Activated naive CD8-positive, alpha-beta T cell treated with anti-CD3 and anti-CD28 coated beads, Interleukin-2, amount 10 ng/mL, durations not matched to agents 7 days and 5 days (primary cell): ENCODE measurements at regions not wholly inside any gene's neighbourhood (a gene's known extent, or its start where the extent isn't known, plus 50 kb on each side); places are given as distances from the start of the nearest gene placed in this dataset.

Experiments used
- ATAC-seq: fragments of 150-1000 bp; cut with Tn5 transposase; one replicate; pipeline ENCODE4 v1.10.0; 2021; ENCODE audit warnings: low read depth, moderate library complexity
- POLR2A ChIA-PET: fragments of 350-600 bp; sonication (Branson Sonifier 250); formaldehyde crosslinking; loops from one replicate; lab custom pipeline; 2021; ENCODE audit warnings: antibody characterized with exemption; lab: Charles Lee
- DNase-seq: peaks from one replicate; pipeline ENCODE4 v3.0.0; 2021
- H3K27ac Mint-ChIP-seq: one replicate; pipeline ENCODE4 v1.8.0; 2022; ENCODE audit warnings: mild to moderate bottlenecking, mixed read lengths
- H3K27me3 Mint-ChIP-seq: one replicate; pipeline ENCODE4 v1.8.0; 2022; ENCODE audit warnings: mild to moderate bottlenecking, moderate library complexity, mixed read lengths
- H3K36me3 Mint-ChIP-seq: one replicate; pipeline ENCODE4 v1.8.0; 2021; ENCODE audit warnings: mild to moderate bottlenecking, mixed read lengths
- H3K4me1 Mint-ChIP-seq: one replicate; pipeline ENCODE4 v1.8.0; 2021; ENCODE audit warnings: mixed read lengths
- H3K4me3 Mint-ChIP-seq: one replicate; pipeline ENCODE4 v1.8.0; 2022; ENCODE audit warnings: mild to moderate bottlenecking, moderate library complexity, mixed read lengths
- H3K9me3 Mint-ChIP-seq: one replicate; pipeline ENCODE4 v1.8.0; 2021; ENCODE audit warnings: mixed read lengths

GRCh38 chr20:39524371-39524911 is 562.3 kb downstream of the DHX35 start:
- H3K4me1 Mint-ChIP-seq = no peaks in the 10 kb centered on the region
- ATAC-seq = no peak
- no peak overlapping the region for H3K27ac Mint-ChIP-seq
- H3K36me3 Mint-ChIP-seq = no peaks in the 10 kb centered on the region
- no peaks in the 10 kb centered on the region for H3K9me3 Mint-ChIP-seq
- H3K4me3 Mint-ChIP-seq = no peak overlapping the region
- no peaks in the 10 kb centered on the region for H3K27me3 Mint-ChIP-seq
- POLR2A ChIA-PET = no interaction called here
- no peak for DNase-seq

- Mint-ChIP-seq H3K27ac (no peak overlapping the region), H3K9me3 (no peaks in the 10 kb centered on the region), H3K27me3 (no peaks in the 10 kb centered on the region), H3K4me3 (no peak overlapping the region), H3K36me3 (no peaks in the 10 kb centered on the region), H3K4me1 (no peaks in the 10 kb centered on the region)
- no peak for DNase-seq
- POLR2A ChIA-PET = no interaction called here
- no peak for ATAC-seq
These were observed 561.3 kb downstream of the DHX35 start for GRCh38 chr20:39523405-39523804.

- no peak overlapping the region for H3K27ac Mint-ChIP-seq
- no peak for ATAC-seq
These were observed 556.5 kb downstream of the DHX35 start for GRCh38 chr20:39518654-39519053.

GRCh38 chr20:39516964-39517363 is 554.8 kb downstream of the DHX35 start:
- POLR2A ChIA-PET = no interaction called here
- no peak for DNase-seq

More at GRCh38 chr20:39518654-39519053, 556.5 kb downstream of the DHX35 start:
- H3K4me1 Mint-ChIP-seq = no peaks in the 10 kb centered on the region
- H3K36me3 Mint-ChIP-seq = no peaks in the 10 kb centered on the region
- H3K9me3 Mint-ChIP-seq = peaks cover 3% of the 10 kb centered on the region
- peaks cover 2% of the 10 kb centered on the region for H3K27me3 Mint-ChIP-seq
- no peak for DNase-seq
- H3K4me3 Mint-ChIP-seq = no peak overlapping the region
- POLR2A ChIA-PET = no interaction called here

GRCh38 chr20:39504710-39505094 is 542.6 kb downstream of the DHX35 start:
- H3K4me3 Mint-ChIP-seq = no peak overlapping the region
- no peak overlapping the region for H3K27ac Mint-ChIP-seq
- H3K27me3 Mint-ChIP-seq = peaks cover 1% of the 10 kb centered on the region
- POLR2A ChIA-PET = no interaction called here
- no peaks in the 10 kb centered on the region for H3K4me1 Mint-ChIP-seq
- no peak for ATAC-seq
- H3K9me3 Mint-ChIP-seq = no peaks in the 10 kb centered on the region
- H3K36me3 Mint-ChIP-seq = no peaks in the 10 kb centered on the region
- no peak for DNase-seq

More at GRCh38 chr20:39516964-39517363, 554.8 kb downstream of the DHX35 start:
- Mint-ChIP-seq H3K27me3 (peaks cover 2% of the 10 kb centered on the region), H3K4me3 (no peak overlapping the region), H3K4me1 (no peaks in the 10 kb centered on the region), H3K9me3 (peaks cover 3% of the 10 kb centered on the region), H3K36me3 (no peaks in the 10 kb centered on the region), H3K27ac (no peak overlapping the region)
- no peak for ATAC-seq

GRCh38 chr20:39503902-39504709 is 542.0 kb downstream of the DHX35 start:
- peaks cover 1% of the 10 kb centered on the region for H3K27me3 Mint-ChIP-seq
- no peaks in the 10 kb centered on the region for H3K36me3 Mint-ChIP-seq
- no peak for ATAC-seq

GRCh38 chr20:39492223-39492797 is 530.2 kb downstream of the DHX35 start:
- POLR2A ChIA-PET = no interaction called here
- Mint-ChIP-seq H3K9me3 (peaks cover 4% of the 10 kb centered on the region), H3K27ac (no peak overlapping the region), H3K27me3 (no peaks in the 10 kb centered on the region), H3K36me3 (no peaks in the 10 kb centered on the region), H3K4me1 (no peaks in the 10 kb centered on the region), H3K4me3 (no peak overlapping the region)
- no peak for DNase-seq
- no peak for ATAC-seq

More at GRCh38 chr20:39503902-39504709, 542.0 kb downstream of the DHX35 start:
- no peak overlapping the region for H3K4me3 Mint-ChIP-seq
- no peaks in the 10 kb centered on the region for H3K9me3 Mint-ChIP-seq
- DNase-seq = no peak
- no peak overlapping the region for H3K27ac Mint-ChIP-seq
- H3K4me1 Mint-ChIP-seq = no peaks in the 10 kb centered on the region
- POLR2A ChIA-PET = no interaction called here

- H3K36me3 Mint-ChIP-seq = no peaks in the 10 kb centered on the region
- H3K27ac Mint-ChIP-seq = no peak overlapping the region
- H3K9me3 Mint-ChIP-seq = peaks cover 4% of the 10 kb centered on the region
- DNase-seq (no peak), ATAC-seq (no peak)
- POLR2A ChIA-PET = no interaction called here
- H3K4me1 Mint-ChIP-seq = no peaks in the 10 kb centered on the region
- H3K27me3 Mint-ChIP-seq = no peaks in the 10 kb centered on the region
- H3K4me3 Mint-ChIP-seq = no peak overlapping the region
These were observed 529.6 kb downstream of the DHX35 start for GRCh38 chr20:39491711-39492110.

GRCh38 chr20:39489986-39490560 is 527.9 kb downstream of the DHX35 start:
- Mint-ChIP-seq H3K9me3 (peaks cover 2% of the 10 kb centered on the region), H3K4me1 (no peaks in the 10 kb centered on the region), H3K4me3 (no peak overlapping the region), H3K27ac (no peak overlapping the region), H3K27me3 (no peaks in the 10 kb centered on the region), H3K36me3 (no peaks in the 10 kb centered on the region)
- no peak for DNase-seq
- no peak for ATAC-seq
- POLR2A ChIA-PET = no interaction called here

GRCh38 chr20:39480276-39481043 is 518.3 kb downstream of the DHX35 start:
- no peaks in the 10 kb centered on the region for H3K4me1 Mint-ChIP-seq
- no peaks in the 10 kb centered on the region for H3K9me3 Mint-ChIP-seq
- H3K4me3 Mint-ChIP-seq = no peak overlapping the region
- DNase-seq = no peak
- no peak for ATAC-seq
- POLR2A ChIA-PET = no interaction called here
- H3K27ac Mint-ChIP-seq = no peak overlapping the region
- H3K36me3 Mint-ChIP-seq = no peaks in the 10 kb centered on the region
- H3K27me3 Mint-ChIP-seq = no peaks in the 10 kb centered on the region

GRCh38 chr20:39479196-39479810 is 517.2 kb downstream of the DHX35 start:
- no peak for ATAC-seq
- POLR2A ChIA-PET = no interaction called here
- Mint-ChIP-seq H3K36me3 (no peaks in the 10 kb centered on the region), H3K27me3 (no peaks in the 10 kb centered on the region), H3K9me3 (no peaks in the 10 kb centered on the region), H3K27ac (no peak overlapping the region), H3K4me3 (no peak overlapping the region), H3K4me1 (no peaks in the 10 kb centered on the region)
- DNase-seq = no peak

- Mint-ChIP-seq H3K4me1 (no peaks in the 10 kb centered on the region), H3K27me3 (no peaks in the 10 kb centered on the region), H3K9me3 (no peaks in the 10 kb centered on the region), H3K4me3 (no peak overlapping the region), H3K36me3 (no peaks in the 10 kb centered on the region), H3K27ac (no peak overlapping the region)
- POLR2A ChIA-PET = no interaction called here
- ATAC-seq (no peak), DNase-seq (no peak)
These were observed 512.7 kb downstream of the DHX35 start for GRCh38 chr20:39474879-39475278.

GRCh38 chr20:39473536-39473935 is 511.4 kb downstream of the DHX35 start:
- no peak overlapping the region for H3K27ac Mint-ChIP-seq
- no peaks in the 10 kb centered on the region for H3K36me3 Mint-ChIP-seq
- H3K9me3 Mint-ChIP-seq = peaks cover 1% of the 10 kb centered on the region
- H3K4me3 Mint-ChIP-seq = no peak overlapping the region
- no peak for ATAC-seq
- H3K4me1 Mint-ChIP-seq = no peaks in the 10 kb centered on the region
- POLR2A ChIA-PET = no interaction called here
- no peaks in the 10 kb centered on the region for H3K27me3 Mint-ChIP-seq
- no peak for DNase-seq
